H1 (cell line): ENCODE measurements at regions not wholly inside any gene's neighbourhood (a gene's known extent, or its start where the extent isn't known, plus 50 kb on each side); places are given as distances from the start of the nearest gene placed in this dataset.

Experiments
- BCL11A ChIP-seq, 2 experiments: IDR thresholded peaks; one replicate each; pipeline ENCODE4 v1.6.1; 2011; ENCODE audit warnings: low read depth in 2 of 2, low read length in 2 of 2, mild to moderate bottlenecking in 2 of 2
- CEBPB ChIP-seq: IDR thresholded peaks from 2 replicates; pipeline ENCODE4 v1.6.1; 2012; ENCODE audit warnings: low read depth, low read length
- CHD2 ChIP-seq: IDR thresholded peaks from 2 replicates; pipeline ENCODE4 v1.6.1; 2012; ENCODE audit warnings: low read length, improper control_type of control experiment
- CTBP2 ChIP-seq: IDR thresholded peaks from 2 replicates; pipeline ENCODE4 v1.7.0; 2011; ENCODE audit warnings: borderline replicate concordance, mild to moderate bottlenecking, moderate library complexity, mixed read lengths, low read length; ENCODE audit not compliant: insufficient read depth, insufficient read length
- EGR1 ChIP-seq: IDR thresholded peaks from 2 replicates; pipeline ENCODE4 v1.6.1; 2011; ENCODE audit warnings: low read depth, low read length, borderline replicate concordance
- EZH2 ChIP-seq: fragments of 200-600 bp; sonication (generic); IDR thresholded peaks from 2 replicates; pipeline ENCODE4 v1.7.1; 2012; ENCODE audit warnings: low read depth, mild to moderate bottlenecking, moderate library complexity, low read length, inconsistent platforms; ENCODE audit not compliant: severe bottlenecking
- RBBP5 ChIP-seq: IDR thresholded peaks from 2 replicates; pipeline ENCODE4 v1.7.1; 2012; ENCODE audit warnings: low read depth, mild to moderate bottlenecking, inconsistent platforms, low read length, moderate library complexity, borderline replicate concordance
- RFX5 ChIP-seq: IDR thresholded peaks from 2 replicates; pipeline ENCODE4 v1.6.1; 2011; ENCODE audit warnings: low read depth, low read length, improper control_type of control experiment, borderline replicate concordance
- SIRT6 ChIP-seq: IDR thresholded peaks from one replicate; pipeline ENCODE4 v1.7.1; 2012; ENCODE audit warnings: low read length, inconsistent platforms
- TF ChIP-seq, protein P1 (sequence below): fragments of 300-600 bp; sonication (generic); IDR thresholded peaks from 2 replicates; pipeline ENCODE4 v1.7.1; 2012; ENCODE audit warnings: low read length, moderate library complexity, mild to moderate bottlenecking, inconsistent platforms; ENCODE audit not compliant: insufficient replicate concordance

DNA sequence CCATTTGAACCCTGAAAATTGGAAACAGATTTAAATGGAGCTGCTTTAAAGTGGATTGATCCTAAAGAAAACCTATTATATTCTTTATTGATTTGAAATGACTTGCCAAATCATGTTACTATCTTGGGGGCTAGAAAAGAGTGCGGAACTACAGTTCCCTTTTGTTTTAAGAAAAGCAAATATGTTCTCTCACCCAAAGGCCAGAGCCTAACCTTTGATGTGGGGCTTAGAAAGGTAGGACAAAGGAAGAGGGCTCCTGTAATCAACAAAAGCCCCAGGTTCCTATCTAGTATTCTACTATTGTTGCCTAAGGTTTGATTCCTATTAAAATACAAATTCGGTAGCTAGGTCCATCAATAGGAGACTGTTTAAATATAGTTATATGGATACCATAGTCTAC, 100.8 kb upstream of the BEND6 start (continued):
- TF ChIP-seq, protein P1, sequence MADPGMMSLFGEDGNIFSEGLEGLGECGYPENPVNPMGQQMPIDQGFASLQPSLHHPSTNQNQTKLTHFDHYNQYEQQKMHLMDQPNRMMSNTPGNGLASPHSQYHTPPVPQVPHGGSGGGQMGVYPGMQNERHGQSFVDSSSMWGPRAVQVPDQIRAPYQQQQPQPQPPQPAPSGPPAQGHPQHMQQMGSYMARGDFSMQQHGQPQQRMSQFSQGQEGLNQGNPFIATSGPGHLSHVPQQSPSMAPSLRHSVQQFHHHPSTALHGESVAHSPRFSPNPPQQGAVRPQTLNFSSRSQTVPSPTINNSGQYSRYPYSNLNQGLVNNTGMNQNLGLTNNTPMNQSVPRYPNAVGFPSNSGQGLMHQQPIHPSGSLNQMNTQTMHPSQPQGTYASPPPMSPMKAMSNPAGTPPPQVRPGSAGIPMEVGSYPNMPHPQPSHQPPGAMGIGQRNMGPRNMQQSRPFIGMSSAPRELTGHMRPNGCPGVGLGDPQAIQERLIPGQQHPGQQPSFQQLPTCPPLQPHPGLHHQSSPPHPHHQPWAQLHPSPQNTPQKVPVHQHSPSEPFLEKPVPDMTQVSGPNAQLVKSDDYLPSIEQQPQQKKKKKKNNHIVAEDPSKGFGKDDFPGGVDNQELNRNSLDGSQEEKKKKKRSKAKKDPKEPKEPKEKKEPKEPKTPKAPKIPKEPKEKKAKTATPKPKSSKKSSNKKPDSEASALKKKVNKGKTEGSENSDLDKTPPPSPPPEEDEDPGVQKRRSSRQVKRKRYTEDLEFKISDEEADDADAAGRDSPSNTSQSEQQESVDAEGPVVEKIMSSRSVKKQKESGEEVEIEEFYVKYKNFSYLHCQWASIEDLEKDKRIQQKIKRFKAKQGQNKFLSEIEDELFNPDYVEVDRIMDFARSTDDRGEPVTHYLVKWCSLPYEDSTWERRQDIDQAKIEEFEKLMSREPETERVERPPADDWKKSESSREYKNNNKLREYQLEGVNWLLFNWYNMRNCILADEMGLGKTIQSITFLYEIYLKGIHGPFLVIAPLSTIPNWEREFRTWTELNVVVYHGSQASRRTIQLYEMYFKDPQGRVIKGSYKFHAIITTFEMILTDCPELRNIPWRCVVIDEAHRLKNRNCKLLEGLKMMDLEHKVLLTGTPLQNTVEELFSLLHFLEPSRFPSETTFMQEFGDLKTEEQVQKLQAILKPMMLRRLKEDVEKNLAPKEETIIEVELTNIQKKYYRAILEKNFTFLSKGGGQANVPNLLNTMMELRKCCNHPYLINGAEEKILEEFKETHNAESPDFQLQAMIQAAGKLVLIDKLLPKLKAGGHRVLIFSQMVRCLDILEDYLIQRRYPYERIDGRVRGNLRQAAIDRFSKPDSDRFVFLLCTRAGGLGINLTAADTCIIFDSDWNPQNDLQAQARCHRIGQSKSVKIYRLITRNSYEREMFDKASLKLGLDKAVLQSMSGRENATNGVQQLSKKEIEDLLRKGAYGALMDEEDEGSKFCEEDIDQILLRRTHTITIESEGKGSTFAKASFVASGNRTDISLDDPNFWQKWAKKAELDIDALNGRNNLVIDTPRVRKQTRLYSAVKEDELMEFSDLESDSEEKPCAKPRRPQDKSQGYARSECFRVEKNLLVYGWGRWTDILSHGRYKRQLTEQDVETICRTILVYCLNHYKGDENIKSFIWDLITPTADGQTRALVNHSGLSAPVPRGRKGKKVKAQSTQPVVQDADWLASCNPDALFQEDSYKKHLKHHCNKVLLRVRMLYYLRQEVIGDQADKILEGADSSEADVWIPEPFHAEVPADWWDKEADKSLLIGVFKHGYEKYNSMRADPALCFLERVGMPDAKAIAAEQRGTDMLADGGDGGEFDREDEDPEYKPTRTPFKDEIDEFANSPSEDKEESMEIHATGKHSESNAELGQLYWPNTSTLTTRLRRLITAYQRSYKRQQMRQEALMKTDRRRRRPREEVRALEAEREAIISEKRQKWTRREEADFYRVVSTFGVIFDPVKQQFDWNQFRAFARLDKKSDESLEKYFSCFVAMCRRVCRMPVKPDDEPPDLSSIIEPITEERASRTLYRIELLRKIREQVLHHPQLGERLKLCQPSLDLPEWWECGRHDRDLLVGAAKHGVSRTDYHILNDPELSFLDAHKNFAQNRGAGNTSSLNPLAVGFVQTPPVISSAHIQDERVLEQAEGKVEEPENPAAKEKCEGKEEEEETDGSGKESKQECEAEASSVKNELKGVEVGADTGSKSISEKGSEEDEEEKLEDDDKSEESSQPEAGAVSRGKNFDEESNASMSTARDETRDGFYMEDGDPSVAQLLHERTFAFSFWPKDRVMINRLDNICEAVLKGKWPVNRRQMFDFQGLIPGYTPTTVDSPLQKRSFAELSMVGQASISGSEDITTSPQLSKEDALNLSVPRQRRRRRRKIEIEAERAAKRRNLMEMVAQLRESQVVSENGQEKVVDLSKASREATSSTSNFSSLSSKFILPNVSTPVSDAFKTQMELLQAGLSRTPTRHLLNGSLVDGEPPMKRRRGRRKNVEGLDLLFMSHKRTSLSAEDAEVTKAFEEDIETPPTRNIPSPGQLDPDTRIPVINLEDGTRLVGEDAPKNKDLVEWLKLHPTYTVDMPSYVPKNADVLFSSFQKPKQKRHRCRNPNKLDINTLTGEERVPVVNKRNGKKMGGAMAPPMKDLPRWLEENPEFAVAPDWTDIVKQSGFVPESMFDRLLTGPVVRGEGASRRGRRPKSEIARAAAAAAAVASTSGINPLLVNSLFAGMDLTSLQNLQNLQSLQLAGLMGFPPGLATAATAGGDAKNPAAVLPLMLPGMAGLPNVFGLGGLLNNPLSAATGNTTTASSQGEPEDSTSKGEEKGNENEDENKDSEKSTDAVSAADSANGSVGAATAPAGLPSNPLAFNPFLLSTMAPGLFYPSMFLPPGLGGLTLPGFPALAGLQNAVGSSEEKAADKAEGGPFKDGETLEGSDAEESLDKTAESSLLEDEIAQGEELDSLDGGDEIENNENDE, result no peak
- TF ChIP-seq BCL11A (IDR thresholded peaks at IDR 0.05; ENCODE audit: low read depth in 2 of 2, low read length in 2 of 2) (no peak), RFX5 (no peak), EGR1 (no peak), CHD2 (no peak), EZH2 (no peak), CEBPB (no peak), RBBP5 (no peak), CTBP2 (no peak), SIRT6 (no peak)
